DND-41 (cell line): ENCODE measurements at regions not wholly inside any gene's neighbourhood (a gene's known extent, or its start where the extent isn't known, plus 50 kb on each side); places are given as distances from the start of the nearest gene placed in this dataset.

Experiments used
- EZH2 ChIP-seq: IDR thresholded peaks from 3 replicates; pipeline ENCODE4 v1.6.1; 2012; ENCODE audit warnings: borderline replicate concordance, low read depth, mild to moderate bottlenecking, moderate library complexity, low read length, inconsistent platforms; ENCODE audit not compliant: severe bottlenecking
- TF ChIP-seq, protein P1 (sequence below): IDR thresholded peaks from 2 replicates; pipeline ENCODE4 v1.5.1; 2012; ENCODE audit warnings: borderline replicate concordance, low read length, moderate library complexity, mild to moderate bottlenecking; ENCODE audit not compliant: poor library complexity, severe bottlenecking; ENCODE audit errors: extremely low read depth

DNA sequence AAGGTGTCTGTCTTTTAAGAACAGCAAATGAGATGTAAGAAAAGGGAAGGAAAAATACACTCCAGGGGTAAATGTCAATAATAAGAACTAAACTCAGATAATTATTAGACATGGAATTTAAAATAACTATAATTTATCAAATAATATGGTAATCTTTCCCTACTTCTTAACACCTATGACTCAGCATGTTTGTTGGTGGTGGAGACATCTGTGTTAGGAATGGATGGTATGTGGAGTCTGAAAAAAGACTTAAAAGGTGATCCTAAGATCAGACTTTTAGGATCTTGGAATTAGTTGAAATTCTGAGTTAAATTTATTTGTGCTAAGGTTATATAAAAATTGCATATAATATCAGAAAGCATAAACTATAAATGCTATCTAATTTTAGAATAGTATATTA, 915.1 kb downstream of the SLITRK5 start:
- TF ChIP-seq, protein P1, sequence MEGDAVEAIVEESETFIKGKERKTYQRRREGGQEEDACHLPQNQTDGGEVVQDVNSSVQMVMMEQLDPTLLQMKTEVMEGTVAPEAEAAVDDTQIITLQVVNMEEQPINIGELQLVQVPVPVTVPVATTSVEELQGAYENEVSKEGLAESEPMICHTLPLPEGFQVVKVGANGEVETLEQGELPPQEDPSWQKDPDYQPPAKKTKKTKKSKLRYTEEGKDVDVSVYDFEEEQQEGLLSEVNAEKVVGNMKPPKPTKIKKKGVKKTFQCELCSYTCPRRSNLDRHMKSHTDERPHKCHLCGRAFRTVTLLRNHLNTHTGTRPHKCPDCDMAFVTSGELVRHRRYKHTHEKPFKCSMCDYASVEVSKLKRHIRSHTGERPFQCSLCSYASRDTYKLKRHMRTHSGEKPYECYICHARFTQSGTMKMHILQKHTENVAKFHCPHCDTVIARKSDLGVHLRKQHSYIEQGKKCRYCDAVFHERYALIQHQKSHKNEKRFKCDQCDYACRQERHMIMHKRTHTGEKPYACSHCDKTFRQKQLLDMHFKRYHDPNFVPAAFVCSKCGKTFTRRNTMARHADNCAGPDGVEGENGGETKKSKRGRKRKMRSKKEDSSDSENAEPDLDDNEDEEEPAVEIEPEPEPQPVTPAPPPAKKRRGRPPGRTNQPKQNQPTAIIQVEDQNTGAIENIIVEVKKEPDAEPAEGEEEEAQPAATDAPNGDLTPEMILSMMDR: no peak
- no peak for TF ChIP-seq EZH2
